BE2C (cell line): ENCODE measurements at regions not wholly inside any gene's neighbourhood (a gene's known extent, or its start where the extent isn't known, plus 50 kb on each side); places are given as distances from the start of the nearest gene placed in this dataset.
A peak's percentile ranks its signal among the peaks of the same experiment; 100 is the strongest.

Experiments used
- DNase-seq: peaks from one replicate; pipeline ENCODE4 v3.0.0-alpha.2; 2020
- H3K27me3 ChIP-seq: fragments of 250-450 bp; sonication (Bioruptor Pico); 2 replicates; pipeline ENCODE4 v1.5.1; 2020; ENCODE audit warnings: mild to moderate bottlenecking
- H3K36me3 ChIP-seq: fragments of 250-450 bp; sonication (Bioruptor Pico); 2 replicates; pipeline ENCODE4 v1.5.1; 2020; ENCODE audit warnings: mild to moderate bottlenecking
- H3K4me1 ChIP-seq: fragments of 250-450 bp; sonication (Bioruptor Pico); 2 replicates; pipeline ENCODE4 v1.5.1; 2020
- H3K4me3 ChIP-seq: 2 replicates; pipeline ENCODE4 v1.5.1; 2011; ENCODE audit warnings: low read depth, low read length
- H3K9me3 ChIP-seq: fragments of 250-450 bp; sonication (Bioruptor Pico); 2 replicates; pipeline ENCODE4 v1.5.1; 2020
- CTCF ChIP-seq: IDR thresholded peaks from 2 replicates; pipeline ENCODE4 v1.5.1; 2012; ENCODE audit warnings: mild to moderate bottlenecking, low read depth, low read length

GRCh38 chr9:6703898-6704639 is 53.7 kb upstream of the KDM4C start:
- Histone ChIP-seq H3K4me1 (no peaks in the 10 kb centered on the region), H3K4me3 (peak overlapping the region; percentile 82), H3K27me3 (no peaks in the 10 kb centered on the region), H3K36me3 (no peaks in the 10 kb centered on the region), H3K9me3 (no peaks in the 10 kb centered on the region)
- peak; percentile 89 for DNase-seq
- TF ChIP-seq CTCF, result no peak

- TF ChIP-seq CTCF, result no peak
- Histone ChIP-seq H3K36me3 (no peaks in the 10 kb centered on the region), H3K4me1 (no peaks in the 10 kb centered on the region), H3K4me3 (no peak overlapping the region), H3K27me3 (no peaks in the 10 kb centered on the region), H3K9me3 (no peaks in the 10 kb centered on the region)
- DNase-seq, result no peak
Observed at GRCh38 chr9:6702707-6703106, 55.1 kb upstream of the KDM4C start.

- no peak for DNase-seq
- Histone ChIP-seq H3K36me3 (no peaks in the 10 kb centered on the region), H3K9me3 (no peaks in the 10 kb centered on the region), H3K4me3 (no peak overlapping the region), H3K27me3 (no peaks in the 10 kb centered on the region), H3K4me1 (no peaks in the 10 kb centered on the region)
- TF ChIP-seq CTCF, result no peak
Observed at GRCh38 chr9:6696178-6696577, 50.6 kb upstream of the GLDC start.

GRCh38 chr9:6695121-6695814 is 49.7 kb upstream of the GLDC start:
- H3K4me3 ChIP-seq, result no peak overlapping the region
- TF ChIP-seq CTCF, result no peak
- no peaks in the 10 kb centered on the region for H3K36me3 ChIP-seq
- DNase-seq, result no peak
- no peaks in the 10 kb centered on the region for H3K9me3 ChIP-seq
- no peaks in the 10 kb centered on the region for H3K27me3 ChIP-seq
- no peaks in the 10 kb centered on the region for H3K4me1 ChIP-seq
